ENCODE measurements at regions not wholly inside any gene's neighbourhood (a gene's known extent, or its start where the extent isn't known, plus 50 kb on each side); places are given as distances from the start of the nearest gene placed in this dataset.

DNA sequence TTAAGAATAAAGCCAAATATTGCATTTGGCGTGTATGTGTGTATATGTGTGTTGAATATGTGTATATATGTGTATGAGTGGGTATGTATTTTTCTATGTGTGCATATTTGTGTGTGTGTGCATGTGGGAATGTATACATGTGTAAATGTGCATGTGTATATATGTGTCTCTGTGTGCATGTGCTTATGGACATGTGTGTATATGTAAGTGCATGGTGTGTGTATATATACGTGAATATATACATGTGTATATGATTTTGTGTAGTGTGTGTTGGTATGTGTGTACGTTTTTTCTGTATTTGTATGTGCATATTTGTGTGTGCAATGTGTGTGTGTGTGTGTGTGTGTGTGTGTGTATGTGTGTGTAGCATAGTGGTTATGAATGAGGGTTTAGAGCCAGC lies 1021.0 kb downstream of the AACS start:
- TF ChIP-seq, protein P1, sequence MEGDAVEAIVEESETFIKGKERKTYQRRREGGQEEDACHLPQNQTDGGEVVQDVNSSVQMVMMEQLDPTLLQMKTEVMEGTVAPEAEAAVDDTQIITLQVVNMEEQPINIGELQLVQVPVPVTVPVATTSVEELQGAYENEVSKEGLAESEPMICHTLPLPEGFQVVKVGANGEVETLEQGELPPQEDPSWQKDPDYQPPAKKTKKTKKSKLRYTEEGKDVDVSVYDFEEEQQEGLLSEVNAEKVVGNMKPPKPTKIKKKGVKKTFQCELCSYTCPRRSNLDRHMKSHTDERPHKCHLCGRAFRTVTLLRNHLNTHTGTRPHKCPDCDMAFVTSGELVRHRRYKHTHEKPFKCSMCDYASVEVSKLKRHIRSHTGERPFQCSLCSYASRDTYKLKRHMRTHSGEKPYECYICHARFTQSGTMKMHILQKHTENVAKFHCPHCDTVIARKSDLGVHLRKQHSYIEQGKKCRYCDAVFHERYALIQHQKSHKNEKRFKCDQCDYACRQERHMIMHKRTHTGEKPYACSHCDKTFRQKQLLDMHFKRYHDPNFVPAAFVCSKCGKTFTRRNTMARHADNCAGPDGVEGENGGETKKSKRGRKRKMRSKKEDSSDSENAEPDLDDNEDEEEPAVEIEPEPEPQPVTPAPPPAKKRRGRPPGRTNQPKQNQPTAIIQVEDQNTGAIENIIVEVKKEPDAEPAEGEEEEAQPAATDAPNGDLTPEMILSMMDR (IDR thresholded peaks at IDR 0.05; ENCODE audit: low read depth, low read length, missing control alignments) = no peak
- no peaks in the 10 kb centered on the region for H3K36me3 ChIP-seq (replicated peaks)
- no peaks in the 10 kb centered on the region for H3K27me3 ChIP-seq (replicated peaks)
- H3K27ac ChIP-seq = no peak overlapping the region
- H3K4me3 ChIP-seq (ENCODE audit: low read depth, low read length) = no peak overlapping the region
- no peak for DNase-seq
- in situ Hi-C loops (cut with HindIII; ENCODE audit: low pct_ligation_motif_present, low sequenced_read_pairs) = no loop called here

DNA sequence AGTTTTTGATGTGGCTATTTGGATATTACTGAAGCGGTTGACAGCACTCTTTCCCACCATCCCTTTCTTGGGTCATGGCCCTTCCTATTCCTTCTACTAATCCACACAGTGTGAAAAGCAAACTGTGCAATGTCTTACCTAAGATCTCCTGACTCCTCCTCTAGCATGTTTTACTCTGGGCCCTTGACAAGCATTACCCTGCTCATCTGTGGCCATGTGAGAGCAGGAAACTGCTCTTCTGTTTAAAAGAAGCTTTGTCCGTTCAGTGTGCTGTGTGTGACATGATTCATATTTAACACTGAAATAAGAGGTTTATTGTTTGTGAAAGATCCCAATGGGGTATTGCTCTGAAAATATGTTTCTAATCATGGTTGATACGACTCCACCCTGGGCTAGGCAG lies 1022.5 kb downstream of the AACS start:
- H3K27ac ChIP-seq = no peak overlapping the region
- in situ Hi-C loops (cut with HindIII; ENCODE audit: low pct_ligation_motif_present, low sequenced_read_pairs) = no loop called here
- no peak for DNase-seq
- no peak overlapping the region for H3K4me3 ChIP-seq (ENCODE audit: low read depth, low read length)
- no peaks in the 10 kb centered on the region for H3K36me3 ChIP-seq (replicated peaks)
- no peaks in the 10 kb centered on the region for H3K27me3 ChIP-seq (replicated peaks)
- TF ChIP-seq, protein P1 (IDR thresholded peaks at IDR 0.05; ENCODE audit: low read depth, low read length, missing control alignments) = no peak

DNA sequence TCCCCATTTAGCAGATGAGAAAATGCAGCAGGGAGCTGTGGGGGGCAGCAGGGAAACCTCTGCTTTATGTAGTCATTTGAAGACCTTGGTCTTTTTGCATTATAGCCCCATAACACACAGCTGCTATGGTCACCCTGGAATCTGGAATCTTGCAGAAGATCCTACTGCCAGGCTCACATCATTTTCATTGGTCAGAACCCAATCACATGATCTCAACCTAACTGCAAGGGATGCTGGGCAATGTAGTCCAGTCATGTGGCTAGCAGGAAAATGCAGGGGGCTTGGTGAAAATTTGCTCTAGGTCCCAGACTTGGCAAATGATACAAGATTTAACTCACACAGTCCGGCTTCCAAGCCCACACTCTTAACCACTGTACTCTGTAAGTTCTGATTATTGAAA lies 1028.7 kb downstream of the AACS start:
- H3K4me3 ChIP-seq (ENCODE audit: low read depth, low read length) = no peak overlapping the region
- TF ChIP-seq, protein P1 (IDR thresholded peaks at IDR 0.05; ENCODE audit: low read depth, low read length, missing control alignments) = no peak
- H3K27me3 ChIP-seq (replicated peaks) = no peaks in the 10 kb centered on the region
- no peak for DNase-seq
- no peaks in the 10 kb centered on the region for H3K36me3 ChIP-seq (replicated peaks)
- in situ Hi-C loops (cut with HindIII; ENCODE audit: low pct_ligation_motif_present, low sequenced_read_pairs) = no loop called here
- no peak overlapping the region for H3K27ac ChIP-seq

DNA sequence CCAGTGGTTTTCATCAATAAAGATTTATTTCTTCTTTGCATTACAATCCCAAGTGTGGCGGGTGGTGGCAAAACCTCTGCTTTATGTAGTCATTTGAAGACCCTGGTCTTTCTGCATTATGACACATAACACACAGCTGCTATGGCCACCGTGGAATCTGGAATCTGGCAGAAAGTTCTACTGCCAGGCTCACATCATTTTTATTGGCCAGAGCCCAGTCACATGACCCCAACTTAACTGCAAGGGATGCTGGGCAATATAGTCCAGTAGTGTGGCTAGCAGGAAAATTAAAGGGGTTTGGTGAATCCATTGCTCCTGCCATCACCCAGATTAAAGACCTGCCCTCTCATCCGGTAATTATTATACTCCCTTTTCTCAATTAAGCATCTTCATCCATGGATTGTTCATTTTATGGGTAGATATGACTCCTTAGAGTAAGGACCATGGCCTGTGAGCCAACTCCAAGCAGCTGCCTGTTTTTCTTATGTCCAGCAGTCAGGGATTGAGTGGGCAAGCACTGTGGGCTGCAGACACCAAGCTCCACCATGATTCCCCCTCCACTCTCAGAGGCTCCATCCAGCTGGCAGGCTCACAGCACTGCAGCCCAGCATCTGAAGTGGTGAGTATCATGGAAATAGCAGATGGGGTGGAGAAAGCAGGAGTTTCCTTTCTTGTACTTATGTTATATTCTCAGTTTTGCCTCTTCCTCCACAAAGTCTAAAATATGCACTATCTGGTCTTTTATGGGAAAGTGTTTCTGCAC lies 1030.7 kb downstream of the AACS start:
- H3K36me3 ChIP-seq (replicated peaks) = no peaks in the 10 kb centered on the region
- no peak overlapping the region for H3K4me3 ChIP-seq (ENCODE audit: low read depth, low read length)
- TF ChIP-seq, protein P1 (IDR thresholded peaks at IDR 0.05; ENCODE audit: low read depth, low read length, missing control alignments) = no peak
- in situ Hi-C loops (cut with HindIII; ENCODE audit: low pct_ligation_motif_present, low sequenced_read_pairs) = no loop called here
- DNase-seq = no peak
- H3K27me3 ChIP-seq (replicated peaks) = no peaks in the 10 kb centered on the region
- no peak overlapping the region for H3K27ac ChIP-seq

DNA sequence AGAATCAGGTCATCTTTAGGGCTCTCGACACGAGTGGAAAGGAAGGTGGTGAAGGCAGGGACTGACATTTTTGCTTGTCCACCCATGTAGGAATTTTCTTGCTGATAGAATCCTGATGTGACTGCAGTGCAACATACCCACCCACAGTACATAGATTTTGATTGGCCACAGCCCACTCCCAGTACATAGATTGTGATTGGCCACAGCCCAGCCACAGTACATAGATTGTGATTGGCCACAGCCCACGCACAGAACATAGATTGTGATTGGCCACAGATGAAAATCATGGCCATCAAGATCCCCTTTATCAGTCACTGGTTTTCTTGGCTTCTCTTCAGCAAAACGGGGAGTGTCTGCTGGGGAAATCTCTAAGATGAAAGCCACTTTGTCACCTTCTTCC lies 1041.5 kb downstream of the AACS start:
- in situ Hi-C loops (cut with HindIII; ENCODE audit: low pct_ligation_motif_present, low sequenced_read_pairs) = no loop called here
- TF ChIP-seq, protein P1 (IDR thresholded peaks at IDR 0.05; ENCODE audit: low read depth, low read length, missing control alignments) = no peak
- Histone ChIP-seq H3K36me3 (replicated peaks) (no peaks in the 10 kb centered on the region), H3K4me3 (ENCODE audit: low read depth, low read length) (no peak overlapping the region), H3K27ac (no peak overlapping the region), H3K27me3 (replicated peaks) (no peaks in the 10 kb centered on the region)
- DNase-seq = no peak

DNA sequence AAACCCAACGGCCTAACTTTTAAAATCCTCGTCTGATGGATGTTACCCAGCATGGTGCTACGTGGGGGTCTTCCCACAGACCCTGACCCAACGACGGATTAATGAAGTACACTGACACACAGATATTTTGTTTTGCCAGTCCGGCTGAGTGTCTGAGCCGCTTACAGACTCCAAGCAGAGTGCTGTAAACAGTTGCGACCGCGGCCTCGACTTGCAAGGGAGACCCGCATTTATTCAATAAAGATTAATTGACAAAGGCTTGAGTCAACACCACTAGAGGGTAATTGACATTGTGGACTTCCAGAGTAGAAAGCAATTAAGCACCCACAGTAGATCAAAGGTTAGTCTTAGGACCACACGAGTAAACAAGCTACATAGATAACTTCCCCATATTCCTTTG lies 1042.4 kb downstream of the AACS start:
- no peaks in the 10 kb centered on the region for H3K27me3 ChIP-seq (replicated peaks)
- in situ Hi-C loops (cut with HindIII; ENCODE audit: low pct_ligation_motif_present, low sequenced_read_pairs) = no loop called here
- no peak overlapping the region for H3K4me3 ChIP-seq (ENCODE audit: low read depth, low read length)
- DNase-seq = no peak
- TF ChIP-seq, protein P1 (IDR thresholded peaks at IDR 0.05; ENCODE audit: low read depth, low read length, missing control alignments) = no peak
- no peaks in the 10 kb centered on the region for H3K36me3 ChIP-seq (replicated peaks)
- no peak overlapping the region for H3K27ac ChIP-seq
